ENCODE measurements at regions not wholly inside any gene's neighbourhood (a gene's known extent, or its start where the extent isn't known, plus 50 kb on each side); places are given as distances from the start of the nearest gene placed in this dataset.

GRCh38 chr14:28542040-28542439, 224.5 kb upstream of the FOXG1 start:
- Histone ChIP-seq H3K4me1 (ENCODE audit: control insufficient read depth, insufficient read depth, low read length) (no peaks in the 10 kb centered on the region), H3K4me3 (ENCODE audit: low read depth, low read length) (no peak overlapping the region), H3K36me3 (ENCODE audit: control insufficient read depth in 2 of 2, insufficient read depth in 1 of 2, low read length in 2 of 2) (no peaks in the 10 kb centered on the region), H3K9me3 (ENCODE audit: control insufficient read depth, insufficient read depth, low read depth, low read length) (no peaks in the 10 kb centered on the region), H3K27ac (ENCODE audit: extremely low read depth, low read depth, low read length) (no peak overlapping the region)
- CTCF ChIA-PET, result interaction anchor here (0.7 kb wide), 1 partner anchor 636 kb away, joined by 3 read pairs; no protein-coding TSS in a partner anchor
- TF ChIP-seq ZNF561 (tag by site-specific recombination; IDR thresholded peaks at IDR 0.05; ENCODE audit: borderline replicate concordance) (no peak), YY1 (tag by site-specific recombination; IDR thresholded peaks at IDR 0.05) (no peak), PRDM1 (tag by site-specific recombination; IDR thresholded peaks at IDR 0.05) (no peak), ZNF433 (tag by site-specific recombination; IDR thresholded peaks at IDR 0.05; ENCODE audit: low read depth) (no peak), ZNF175 (tag by site-specific recombination; IDR thresholded peaks at IDR 0.05) (no peak), ZNF510 (tag by site-specific recombination; IDR thresholded peaks at IDR 0.05; ENCODE audit: insufficient replicate concordance) (no peak), ZNF600 (tag by site-specific recombination; IDR thresholded peaks at IDR 0.05) (no peak), FEZF1 (tag by site-specific recombination; IDR thresholded peaks at IDR 0.05) (no peak), ZNF280C (tag by site-specific recombination; IDR thresholded peaks at IDR 0.05) (no peak), BCL11B (tag by site-specific recombination; IDR thresholded peaks at IDR 0.05; ENCODE audit: low read depth) (no peak), ZNF704 (tag by site-specific recombination; IDR thresholded peaks at IDR 0.05) (no peak), BCL6B (tag by site-specific recombination; IDR thresholded peaks at IDR 0.05) (no peak), ZNF423 (tag by site-specific recombination; IDR thresholded peaks at IDR 0.05) (no peak), ZBTB20 (tag by site-specific recombination; IDR thresholded peaks at IDR 0.05) (no peak), HOXA7 (CRISPR knock-in tag; IDR thresholded peaks at IDR 0.05; ENCODE audit: borderline replicate concordance) (no peak)
- TF ChIP-seq, protein P1, sequence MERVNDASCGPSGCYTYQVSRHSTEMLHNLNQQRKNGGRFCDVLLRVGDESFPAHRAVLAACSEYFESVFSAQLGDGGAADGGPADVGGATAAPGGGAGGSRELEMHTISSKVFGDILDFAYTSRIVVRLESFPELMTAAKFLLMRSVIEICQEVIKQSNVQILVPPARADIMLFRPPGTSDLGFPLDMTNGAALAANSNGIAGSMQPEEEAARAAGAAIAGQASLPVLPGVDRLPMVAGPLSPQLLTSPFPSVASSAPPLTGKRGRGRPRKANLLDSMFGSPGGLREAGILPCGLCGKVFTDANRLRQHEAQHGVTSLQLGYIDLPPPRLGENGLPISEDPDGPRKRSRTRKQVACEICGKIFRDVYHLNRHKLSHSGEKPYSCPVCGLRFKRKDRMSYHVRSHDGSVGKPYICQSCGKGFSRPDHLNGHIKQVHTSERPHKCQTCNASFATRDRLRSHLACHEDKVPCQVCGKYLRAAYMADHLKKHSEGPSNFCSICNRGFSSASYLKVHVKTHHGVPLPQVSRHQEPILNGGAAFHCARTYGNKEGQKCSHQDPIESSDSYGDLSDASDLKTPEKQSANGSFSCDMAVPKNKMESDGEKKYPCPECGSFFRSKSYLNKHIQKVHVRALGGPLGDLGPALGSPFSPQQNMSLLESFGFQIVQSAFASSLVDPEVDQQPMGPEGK (tag by site-specific recombination; IDR thresholded peaks at IDR 0.05), result no peak
- TF ChIP-seq, protein P2, sequence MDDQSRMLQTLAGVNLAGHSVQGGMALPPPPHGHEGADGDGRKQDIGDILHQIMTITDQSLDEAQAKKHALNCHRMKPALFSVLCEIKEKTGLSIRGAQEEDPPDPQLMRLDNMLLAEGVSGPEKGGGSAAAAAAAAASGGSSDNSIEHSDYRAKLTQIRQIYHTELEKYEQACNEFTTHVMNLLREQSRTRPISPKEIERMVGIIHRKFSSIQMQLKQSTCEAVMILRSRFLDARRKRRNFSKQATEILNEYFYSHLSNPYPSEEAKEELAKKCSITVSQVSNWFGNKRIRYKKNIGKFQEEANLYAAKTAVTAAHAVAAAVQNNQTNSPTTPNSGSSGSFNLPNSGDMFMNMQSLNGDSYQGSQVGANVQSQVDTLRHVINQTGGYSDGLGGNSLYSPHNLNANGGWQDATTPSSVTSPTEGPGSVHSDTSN (CRISPR knock-in tag; IDR thresholded peaks at IDR 0.05), result no peak
- POLR2A ChIA-PET, result no interaction called here

DNA sequence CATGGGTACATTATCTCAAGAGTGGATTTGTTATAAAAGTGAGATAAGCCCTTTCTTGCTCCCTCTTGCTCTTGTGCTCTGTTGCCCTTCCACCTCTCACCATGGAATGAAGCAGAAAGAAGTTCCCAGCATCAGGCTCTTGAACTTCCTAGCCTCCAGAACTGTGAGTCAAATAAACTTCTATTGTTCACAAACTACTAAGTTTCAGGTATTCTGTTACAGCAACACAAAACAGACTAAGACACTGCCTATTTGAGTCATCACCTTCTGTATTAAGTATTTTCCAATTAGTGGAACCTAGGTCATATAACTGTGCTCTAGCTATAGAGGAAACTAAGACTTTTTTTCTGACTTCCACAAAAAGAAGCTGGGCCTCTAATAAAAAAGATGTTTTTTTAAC, 201.2 kb upstream of the FOXG1 start:
- H3K9me3 ChIP-seq (ENCODE audit: control insufficient read depth, insufficient read depth, low read depth, low read length), result no peaks in the 10 kb centered on the region
- no peak for TF ChIP-seq OSR2 (tag by site-specific recombination; IDR thresholded peaks at IDR 0.05)
- TF ChIP-seq GLIS1 (tag by site-specific recombination; IDR thresholded peaks at IDR 0.05), result no peak
- TF ChIP-seq ZNF184 (tag by site-specific recombination; IDR thresholded peaks at IDR 0.05), result no peak
- no peak for TF ChIP-seq HOXA7 (CRISPR knock-in tag; IDR thresholded peaks at IDR 0.05; ENCODE audit: borderline replicate concordance)
- CTCF ChIA-PET, result no interaction called here
- H3K4me3 ChIP-seq (ENCODE audit: low read depth, low read length), result no peak overlapping the region
- H3K27ac ChIP-seq (ENCODE audit: extremely low read depth, low read depth, low read length), result no peak overlapping the region
- H3K36me3 ChIP-seq (ENCODE audit: control insufficient read depth in 2 of 2, insufficient read depth in 1 of 2, low read length in 2 of 2), result no peaks in the 10 kb centered on the region
- POLR2A ChIA-PET, result no interaction called here
- H3K4me1 ChIP-seq (ENCODE audit: control insufficient read depth, insufficient read depth, low read length), result no peaks in the 10 kb centered on the region

Measured in HEK293 (cell line).